BE2C (cell line): ENCODE measurements at regions not wholly inside any gene's neighbourhood (a gene's known extent, or its start where the extent isn't known, plus 50 kb on each side); places are given as distances from the start of the nearest gene placed in this dataset.

ENCODE experiments used
- DNase-seq: peaks from one replicate; pipeline ENCODE4 v3.0.0-alpha.2; 2020
- H3K27me3 ChIP-seq: fragments of 250-450 bp; sonication (Bioruptor Pico); 2 replicates; pipeline ENCODE4 v1.5.1; 2020; ENCODE audit warnings: mild to moderate bottlenecking
- H3K36me3 ChIP-seq: fragments of 250-450 bp; sonication (Bioruptor Pico); 2 replicates; pipeline ENCODE4 v1.5.1; 2020; ENCODE audit warnings: mild to moderate bottlenecking
- H3K4me1 ChIP-seq: fragments of 250-450 bp; sonication (Bioruptor Pico); 2 replicates; pipeline ENCODE4 v1.5.1; 2020
- H3K4me3 ChIP-seq: 2 replicates; pipeline ENCODE4 v1.5.1; 2011; ENCODE audit warnings: low read depth, low read length
- H3K9me3 ChIP-seq: fragments of 250-450 bp; sonication (Bioruptor Pico); 2 replicates; pipeline ENCODE4 v1.5.1; 2020
- TF ChIP-seq, protein P1 (sequence below): IDR thresholded peaks from 2 replicates; pipeline ENCODE4 v1.5.1; 2012; ENCODE audit warnings: mild to moderate bottlenecking, low read depth, low read length

DNA sequence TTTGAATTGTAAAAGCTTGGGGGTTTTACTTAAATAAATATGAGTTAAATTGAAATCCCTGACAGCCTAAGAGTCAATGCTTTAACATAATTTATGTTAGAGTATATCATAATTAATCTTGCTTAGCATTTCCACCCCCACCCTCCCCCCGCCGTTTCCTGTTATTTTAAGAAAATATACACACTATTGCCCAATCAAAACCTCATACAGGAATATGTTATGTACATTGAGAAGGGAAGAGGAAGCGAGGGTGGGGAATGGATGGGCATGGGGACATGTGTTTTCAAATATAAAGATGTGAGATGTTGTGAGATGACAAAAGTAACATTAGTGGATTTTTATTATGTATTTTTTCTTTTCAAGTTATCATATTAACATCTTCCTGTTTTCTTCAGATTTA lies 561.1 kb upstream of the MEF2C start:
- TF ChIP-seq, protein P1, sequence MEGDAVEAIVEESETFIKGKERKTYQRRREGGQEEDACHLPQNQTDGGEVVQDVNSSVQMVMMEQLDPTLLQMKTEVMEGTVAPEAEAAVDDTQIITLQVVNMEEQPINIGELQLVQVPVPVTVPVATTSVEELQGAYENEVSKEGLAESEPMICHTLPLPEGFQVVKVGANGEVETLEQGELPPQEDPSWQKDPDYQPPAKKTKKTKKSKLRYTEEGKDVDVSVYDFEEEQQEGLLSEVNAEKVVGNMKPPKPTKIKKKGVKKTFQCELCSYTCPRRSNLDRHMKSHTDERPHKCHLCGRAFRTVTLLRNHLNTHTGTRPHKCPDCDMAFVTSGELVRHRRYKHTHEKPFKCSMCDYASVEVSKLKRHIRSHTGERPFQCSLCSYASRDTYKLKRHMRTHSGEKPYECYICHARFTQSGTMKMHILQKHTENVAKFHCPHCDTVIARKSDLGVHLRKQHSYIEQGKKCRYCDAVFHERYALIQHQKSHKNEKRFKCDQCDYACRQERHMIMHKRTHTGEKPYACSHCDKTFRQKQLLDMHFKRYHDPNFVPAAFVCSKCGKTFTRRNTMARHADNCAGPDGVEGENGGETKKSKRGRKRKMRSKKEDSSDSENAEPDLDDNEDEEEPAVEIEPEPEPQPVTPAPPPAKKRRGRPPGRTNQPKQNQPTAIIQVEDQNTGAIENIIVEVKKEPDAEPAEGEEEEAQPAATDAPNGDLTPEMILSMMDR: no peak
- no peaks in the 10 kb centered on the region for H3K36me3 ChIP-seq
- no peaks in the 10 kb centered on the region for H3K4me1 ChIP-seq
- no peak for DNase-seq
- H3K4me3 ChIP-seq: no peak overlapping the region
- no peaks in the 10 kb centered on the region for H3K27me3 ChIP-seq
- no peaks in the 10 kb centered on the region for H3K9me3 ChIP-seq

DNA sequence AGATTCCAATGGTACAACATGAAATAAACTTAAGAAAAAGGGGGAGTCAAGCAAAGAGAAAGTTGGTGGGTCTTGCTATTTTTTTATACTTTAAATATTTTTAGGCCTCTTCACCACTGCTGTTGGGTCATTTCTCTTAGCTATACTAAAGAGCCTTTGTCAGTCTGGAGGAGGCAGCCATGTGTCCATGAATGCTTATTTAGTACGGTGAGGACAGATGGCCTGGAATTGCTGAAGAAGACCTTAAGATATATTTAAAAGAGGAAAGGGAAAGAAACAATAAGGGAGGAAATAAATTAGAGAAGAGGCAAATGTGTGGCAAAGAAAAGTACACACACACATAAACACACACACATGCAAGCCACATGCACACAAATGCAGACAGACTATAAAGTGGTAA lies 560.5 kb upstream of the MEF2C start:
- H3K27me3 ChIP-seq: no peaks in the 10 kb centered on the region
- no peaks in the 10 kb centered on the region for H3K36me3 ChIP-seq
- H3K4me3 ChIP-seq: no peak overlapping the region
- no peaks in the 10 kb centered on the region for H3K9me3 ChIP-seq
- H3K4me1 ChIP-seq: no peaks in the 10 kb centered on the region
- no peak for DNase-seq
- TF ChIP-seq, protein P1: no peak

DNA sequence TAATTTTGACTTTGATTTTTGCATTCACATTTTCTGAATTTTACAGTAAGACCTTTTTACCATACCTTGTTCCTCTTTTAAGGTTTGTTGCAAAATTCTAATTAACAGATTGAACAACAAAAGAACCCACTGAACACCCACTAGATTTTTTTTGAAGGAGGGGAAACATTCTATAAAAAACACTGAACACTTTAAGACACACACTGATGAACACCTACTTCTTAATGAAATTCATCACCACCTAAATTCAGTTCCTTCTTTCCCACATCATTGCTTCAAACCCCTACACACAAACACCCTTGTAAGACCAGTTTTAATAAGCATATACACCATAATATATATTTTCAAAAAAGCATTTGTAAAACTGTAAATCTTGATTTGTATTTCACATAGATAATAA lies 559.0 kb upstream of the MEF2C start:
- no peak for DNase-seq
- TF ChIP-seq, protein P1: no peak
- Histone ChIP-seq H3K36me3 (no peaks in the 10 kb centered on the region), H3K4me1 (no peaks in the 10 kb centered on the region), H3K27me3 (no peaks in the 10 kb centered on the region), H3K4me3 (no peak overlapping the region), H3K9me3 (no peaks in the 10 kb centered on the region)

DNA sequence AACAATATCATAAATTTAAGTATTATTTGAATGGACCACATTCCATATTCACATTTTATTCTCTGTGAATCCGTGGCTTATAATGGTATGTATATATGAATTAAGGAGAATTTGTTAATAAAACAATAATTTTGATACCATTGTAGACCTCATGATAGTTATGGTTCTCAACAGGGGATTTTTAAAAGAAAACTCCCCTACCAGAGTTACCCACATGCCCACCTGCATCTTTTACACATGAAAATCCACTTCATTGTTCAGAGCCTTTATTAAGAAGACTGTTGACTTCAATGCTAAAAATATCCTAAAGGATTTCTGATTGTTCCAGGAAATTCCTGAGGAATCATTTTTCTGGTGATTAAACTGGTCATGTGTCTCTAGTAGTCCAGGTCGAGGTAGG lies 557.7 kb upstream of the MEF2C start:
- Histone ChIP-seq H3K36me3 (no peaks in the 10 kb centered on the region), H3K4me3 (no peak overlapping the region), H3K4me1 (no peaks in the 10 kb centered on the region), H3K27me3 (no peaks in the 10 kb centered on the region), H3K9me3 (no peaks in the 10 kb centered on the region)
- DNase-seq: no peak
- TF ChIP-seq, protein P1: no peak

DNA sequence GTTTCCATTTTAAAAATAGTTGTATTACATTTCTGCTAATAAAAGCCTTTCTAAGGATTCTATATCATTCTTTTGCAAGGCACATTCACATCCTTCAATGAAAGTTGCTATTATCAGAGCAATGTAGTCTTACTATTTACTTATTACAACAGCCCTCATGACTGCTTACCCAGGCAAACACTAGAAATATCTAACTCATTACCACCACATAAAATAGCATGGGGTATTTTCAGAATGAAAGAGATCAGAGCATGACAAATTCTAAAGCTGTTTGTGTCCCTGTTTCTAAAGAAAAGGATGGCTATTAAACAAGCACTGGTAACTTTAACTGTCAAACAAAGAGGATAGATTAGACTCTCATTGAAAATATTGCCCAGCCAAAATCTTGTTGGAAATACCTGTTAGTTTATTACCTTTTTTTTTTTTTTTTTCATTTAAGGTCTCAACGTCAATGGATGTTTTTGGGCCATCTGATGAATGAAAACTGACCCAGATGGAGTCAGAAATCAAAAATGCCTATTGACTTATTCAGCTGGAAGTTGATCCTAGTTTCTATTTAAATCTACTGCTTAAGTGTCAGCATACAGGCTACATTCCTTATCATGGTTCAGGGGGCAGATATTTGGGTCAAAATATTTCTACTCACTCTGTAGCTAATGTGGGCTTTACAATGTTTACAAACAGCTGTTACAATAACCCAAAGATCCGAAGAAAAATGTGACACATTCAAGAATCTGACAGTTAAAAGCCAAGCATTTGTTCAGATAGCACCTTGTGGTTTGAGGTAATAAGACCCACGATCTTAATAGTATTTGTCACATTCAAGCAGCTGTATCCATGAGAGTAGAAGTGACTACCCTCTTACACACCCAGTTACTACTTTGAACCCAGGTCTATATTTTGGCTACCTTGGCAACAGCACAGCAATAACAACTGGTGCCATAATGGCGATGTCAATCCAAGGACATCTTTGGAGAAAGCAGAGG lies 554.8 kb upstream of the MEF2C start:
- no peak overlapping the region for H3K4me3 ChIP-seq
- TF ChIP-seq, protein P1: no peak
- no peaks in the 10 kb centered on the region for H3K4me1 ChIP-seq
- no peak for DNase-seq
- H3K36me3 ChIP-seq: no peaks in the 10 kb centered on the region
- no peaks in the 10 kb centered on the region for H3K27me3 ChIP-seq
- no peaks in the 10 kb centered on the region for H3K9me3 ChIP-seq

DNA sequence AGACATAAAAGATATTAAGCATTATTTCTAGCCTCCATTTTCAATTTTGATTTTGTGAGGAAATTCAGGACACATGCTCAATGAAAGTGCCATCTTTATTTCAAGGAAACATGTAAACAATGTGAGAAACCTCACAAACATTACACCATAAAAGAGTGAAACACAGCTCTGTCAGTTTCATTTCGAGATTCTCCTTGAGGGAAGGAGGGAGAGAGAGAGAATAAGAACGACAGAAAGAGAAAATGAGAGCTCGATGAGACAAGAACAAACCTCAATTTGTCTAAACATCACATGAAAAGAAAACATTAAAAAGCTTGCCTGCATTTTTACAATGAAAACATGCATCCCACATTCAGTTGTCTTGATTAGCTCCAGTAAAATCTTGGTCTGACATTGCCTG lies 553.5 kb upstream of the MEF2C start:
- DNase-seq: no peak
- Histone ChIP-seq H3K4me1 (no peaks in the 10 kb centered on the region), H3K4me3 (no peak overlapping the region), H3K36me3 (no peaks in the 10 kb centered on the region), H3K9me3 (no peaks in the 10 kb centered on the region), H3K27me3 (no peaks in the 10 kb centered on the region)
- TF ChIP-seq, protein P1: no peak
